ENCODE measurements at regions not wholly inside any gene's neighbourhood (a gene's known extent, or its start where the extent isn't known, plus 50 kb on each side); places are given as distances from the start of the nearest gene placed in this dataset.
"Not testable (repeated sequence)": the region's sequence is repeated elsewhere in the genome, so short reads cannot be mapped to it uniquely, and the experiment has no call there.

- not testable (repeated sequence) for DNase-seq (ENCODE audit: low read depth in 2 of 2)
Measured at GRCh38 chr3:152151877-152152765, 116.6 kb upstream of the MBNL1 start.

GRCh38 chr3:152153115-152153514 is 115.6 kb upstream of the MBNL1 start:
- DNase-seq (ENCODE audit: low read depth in 2 of 2) = not testable (repeated sequence)

DNA sequence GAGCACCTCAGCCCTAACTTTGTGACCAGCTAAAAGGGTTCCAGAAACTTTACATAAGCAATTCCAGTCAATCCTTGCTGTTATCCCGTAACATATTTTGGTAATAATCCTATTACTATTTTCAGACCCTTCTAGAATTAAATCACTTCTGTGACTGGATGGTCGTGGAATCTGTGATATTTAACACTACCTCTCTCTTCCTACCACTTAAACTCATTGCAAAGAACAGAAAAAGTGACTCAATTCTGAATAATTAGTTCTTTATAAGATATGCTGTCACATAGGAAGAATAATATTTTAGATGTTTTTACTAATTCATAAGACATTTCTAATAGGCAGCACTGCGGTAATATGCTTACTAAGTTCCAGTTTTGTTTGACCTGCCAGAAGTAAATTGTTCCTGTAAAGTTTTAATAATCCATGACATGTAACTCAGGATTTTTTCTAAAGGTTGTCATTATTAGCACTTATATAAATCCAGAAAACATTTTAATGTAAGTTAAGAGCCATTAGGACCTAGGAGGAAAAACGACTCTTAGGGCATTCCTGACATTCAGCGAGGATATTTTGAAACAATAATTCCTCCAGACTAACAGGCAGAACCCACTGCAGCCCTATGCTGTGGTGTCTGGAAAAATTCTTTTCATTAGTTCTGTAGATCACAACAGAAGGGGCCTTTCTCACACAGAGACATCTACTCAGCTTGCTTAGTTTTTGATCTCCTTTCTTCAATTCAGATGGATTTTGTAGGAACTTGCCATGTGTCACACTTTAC is 113.3 kb upstream of the MBNL1 start:
- no peak for DNase-seq (ENCODE audit: low read depth in 2 of 2)

GRCh38 chr3:152156880-152157279 is 111.8 kb upstream of the MBNL1 start:
- no peak for DNase-seq (ENCODE audit: low read depth in 2 of 2)

DNA sequence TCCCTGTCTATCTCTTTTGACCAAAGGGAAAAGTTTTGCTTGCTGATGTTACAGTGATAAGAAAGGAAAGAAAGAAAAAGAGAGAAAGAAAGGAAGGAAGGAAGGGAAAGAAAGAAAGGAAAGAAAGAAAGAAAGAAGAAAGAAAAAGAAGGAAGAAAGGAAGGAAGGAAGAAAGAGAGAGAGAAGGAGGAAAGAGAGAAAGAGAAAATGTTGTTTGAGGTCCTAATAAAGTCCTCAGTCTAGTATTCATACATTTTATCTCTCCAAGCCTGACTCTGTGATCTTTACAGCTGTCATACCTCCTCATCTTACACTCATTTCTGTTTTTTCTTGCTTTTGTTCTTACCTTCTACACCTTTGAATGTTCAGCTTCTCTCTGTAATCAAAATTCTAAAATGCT is 111.4 kb upstream of the MBNL1 start:
- DNase-seq (ENCODE audit: low read depth in 2 of 2) = no peak

- DNase-seq (ENCODE audit: low read depth in 2 of 2) = no peak
Measured at GRCh38 chr3:152159328-152159727, 109.4 kb upstream of the MBNL1 start.

DNA sequence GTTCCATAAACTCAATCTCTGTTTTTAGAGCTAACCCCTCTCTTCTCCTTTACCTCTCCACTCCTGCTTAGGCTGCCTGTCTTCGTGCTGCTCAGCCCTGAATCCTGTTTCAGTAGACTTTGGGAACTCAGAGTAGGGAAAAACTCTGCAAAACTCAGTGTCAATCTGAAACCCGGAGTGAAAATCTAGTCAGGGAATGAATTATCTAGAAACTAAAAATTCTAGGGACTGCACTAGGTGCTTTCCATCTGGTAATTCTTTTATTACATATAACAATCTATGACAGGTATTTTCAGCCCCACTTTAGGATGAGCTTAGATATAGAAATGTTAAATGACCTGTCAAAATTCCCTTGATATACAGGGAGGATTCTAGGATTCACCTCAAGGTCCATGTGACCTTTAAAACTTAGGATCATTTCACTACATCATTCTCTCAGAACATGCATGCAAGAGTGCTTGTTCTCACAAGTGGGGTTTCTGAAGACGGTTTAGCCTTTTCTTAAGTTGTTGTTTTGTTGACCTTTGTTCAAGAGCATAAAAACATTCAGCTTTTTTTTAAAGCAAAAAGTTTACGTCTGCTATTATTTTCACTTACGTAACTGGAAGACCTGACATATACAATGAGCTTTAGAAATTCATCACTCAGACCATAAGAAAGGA is 108.2 kb upstream of the MBNL1 start:
- no peak for DNase-seq (ENCODE audit: low read depth in 2 of 2)

DNA sequence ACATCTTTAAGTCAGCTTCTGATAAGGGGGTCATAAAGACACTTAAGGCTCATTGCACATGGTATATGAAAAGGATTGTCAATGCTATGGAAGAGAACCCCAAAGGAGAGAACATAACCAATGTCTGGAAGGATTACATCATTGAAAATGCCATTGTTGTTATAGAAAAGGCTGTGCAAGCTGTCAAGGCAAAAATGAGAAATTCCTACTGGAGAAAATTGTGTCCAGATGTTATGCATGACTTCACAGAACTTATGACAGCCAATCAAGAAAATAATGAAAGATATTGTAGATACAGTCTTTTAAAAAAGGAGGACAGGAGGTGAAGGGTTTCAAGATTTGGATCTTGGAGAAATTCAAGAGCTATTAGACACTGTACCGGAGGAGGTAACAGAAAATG is 96.3 kb upstream of the MBNL1 start:
- DNase-seq (ENCODE audit: low read depth in 2 of 2) = no peak

GRCh38 chr3:152173627-152174026 is 95.1 kb upstream of the MBNL1 start:
- no peak for DNase-seq (ENCODE audit: low read depth in 2 of 2)

DNA sequence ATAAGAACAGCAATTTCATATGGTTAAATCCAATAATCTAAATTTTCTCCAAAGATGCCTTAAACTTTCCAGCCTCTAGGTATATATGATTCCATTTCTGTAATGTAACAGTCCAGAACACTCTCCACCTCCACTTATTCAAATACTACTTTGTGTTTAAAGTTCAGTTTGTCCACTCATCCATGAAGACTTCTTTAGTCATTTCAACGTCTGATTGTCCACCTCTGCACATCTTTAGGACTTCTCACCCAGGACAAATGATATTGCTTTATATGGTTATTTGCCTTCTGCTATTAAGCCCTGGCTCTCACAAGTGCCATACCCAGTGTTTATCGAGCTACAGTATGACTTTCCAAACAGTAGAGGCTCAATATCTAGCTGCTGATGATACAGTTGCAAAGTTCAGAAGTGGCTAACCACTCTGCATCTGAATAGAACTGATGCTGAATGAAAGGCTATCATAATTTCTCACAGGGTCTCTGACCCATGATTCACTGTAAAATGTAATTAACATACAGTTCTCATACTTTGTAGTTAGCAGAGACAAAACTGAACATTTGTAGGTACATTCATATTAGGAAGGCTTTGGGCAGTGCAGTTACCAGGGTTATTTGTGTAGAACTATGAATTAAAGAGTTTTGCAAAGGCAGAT is 93.7 kb upstream of the MBNL1 start:
- no peak for DNase-seq (ENCODE audit: low read depth in 2 of 2)

GRCh38 chr3:152175528-152175889 is 93.2 kb upstream of the MBNL1 start:
- no peak for DNase-seq (ENCODE audit: low read depth in 2 of 2)

DNA sequence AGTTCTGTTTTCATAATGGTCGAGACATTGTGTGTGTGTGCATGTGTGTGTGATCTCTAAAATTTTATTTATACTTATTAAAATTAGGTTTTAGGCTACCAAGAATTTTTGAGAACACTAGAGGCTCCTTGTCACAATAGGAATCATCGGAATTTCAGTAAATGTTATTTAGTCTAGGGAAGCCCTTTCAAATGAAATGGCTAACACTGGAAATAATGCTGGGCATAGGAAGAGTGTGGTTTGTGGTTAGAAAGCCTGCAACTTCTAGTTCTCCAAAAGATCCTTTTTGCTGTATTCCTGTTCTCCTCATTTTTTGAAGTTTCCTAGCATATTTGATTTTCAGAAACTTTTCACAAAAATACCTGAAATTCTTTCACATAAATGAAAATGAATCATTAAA is 92.5 kb upstream of the MBNL1 start:
- no peak for DNase-seq (ENCODE audit: low read depth in 2 of 2)

DNA sequence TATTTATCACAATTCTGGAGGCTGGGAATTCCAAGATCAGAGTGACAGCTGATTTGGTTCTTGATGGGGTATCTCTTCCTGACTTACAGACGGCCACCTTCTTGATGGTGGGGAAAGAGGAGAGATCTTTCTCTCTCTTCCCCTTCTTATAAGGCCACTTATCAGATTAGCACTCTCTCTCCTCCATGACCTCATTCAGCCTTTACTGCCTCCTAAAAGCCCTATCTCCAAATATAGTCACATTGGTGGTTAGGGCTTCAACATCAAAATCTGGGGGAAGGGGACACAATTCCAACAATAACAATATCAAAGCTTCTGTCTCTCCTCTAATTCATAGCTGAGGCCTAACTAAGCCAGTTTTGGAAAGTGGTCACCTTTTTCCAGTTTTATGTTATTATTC is 91.7 kb upstream of the MBNL1 start:
- DNase-seq (ENCODE audit: low read depth in 2 of 2) = no peak

DNA sequence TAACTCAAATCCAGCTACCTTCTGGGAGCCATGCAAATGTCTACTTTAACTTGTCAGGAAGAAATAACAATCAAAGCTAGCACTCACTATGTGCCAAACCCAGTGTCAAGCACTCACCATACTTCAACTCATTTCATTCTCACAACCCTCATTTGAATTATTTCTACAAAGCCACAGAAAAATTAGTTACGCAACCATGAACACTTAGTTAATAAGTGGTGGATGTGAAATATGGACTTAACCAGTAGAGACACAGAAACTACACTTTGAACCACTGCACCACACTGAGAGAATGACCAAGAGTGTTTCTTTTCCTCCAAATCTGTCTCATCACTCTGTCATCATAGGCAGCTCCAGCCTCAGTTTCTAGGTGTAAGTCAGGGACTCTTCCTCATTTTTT is 91.0 kb upstream of the MBNL1 start:
- DNase-seq (ENCODE audit: low read depth in 2 of 2) = no peak

DNA sequence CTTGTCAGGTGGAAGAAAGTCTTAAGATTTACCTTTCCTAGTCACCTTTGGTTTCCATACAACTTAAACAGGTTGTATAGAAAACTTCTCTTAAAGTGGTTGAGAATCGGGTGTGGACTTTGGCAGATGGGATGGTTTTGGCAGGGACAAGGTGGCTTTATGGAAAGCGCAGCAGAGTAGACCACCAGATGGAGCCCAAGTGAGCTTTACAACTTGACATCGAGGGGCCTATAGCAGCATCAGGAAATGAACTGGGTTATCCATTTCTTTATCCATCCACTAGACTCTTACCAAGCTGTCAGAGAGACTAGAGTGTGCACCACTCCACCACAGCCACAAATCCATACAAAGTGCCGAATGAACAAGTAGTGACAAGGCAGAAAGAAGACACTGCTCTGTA is 85.3 kb upstream of the MBNL1 start:
- DNase-seq (ENCODE audit: low read depth in 2 of 2) = peak; percentile 29 to 36

DNA sequence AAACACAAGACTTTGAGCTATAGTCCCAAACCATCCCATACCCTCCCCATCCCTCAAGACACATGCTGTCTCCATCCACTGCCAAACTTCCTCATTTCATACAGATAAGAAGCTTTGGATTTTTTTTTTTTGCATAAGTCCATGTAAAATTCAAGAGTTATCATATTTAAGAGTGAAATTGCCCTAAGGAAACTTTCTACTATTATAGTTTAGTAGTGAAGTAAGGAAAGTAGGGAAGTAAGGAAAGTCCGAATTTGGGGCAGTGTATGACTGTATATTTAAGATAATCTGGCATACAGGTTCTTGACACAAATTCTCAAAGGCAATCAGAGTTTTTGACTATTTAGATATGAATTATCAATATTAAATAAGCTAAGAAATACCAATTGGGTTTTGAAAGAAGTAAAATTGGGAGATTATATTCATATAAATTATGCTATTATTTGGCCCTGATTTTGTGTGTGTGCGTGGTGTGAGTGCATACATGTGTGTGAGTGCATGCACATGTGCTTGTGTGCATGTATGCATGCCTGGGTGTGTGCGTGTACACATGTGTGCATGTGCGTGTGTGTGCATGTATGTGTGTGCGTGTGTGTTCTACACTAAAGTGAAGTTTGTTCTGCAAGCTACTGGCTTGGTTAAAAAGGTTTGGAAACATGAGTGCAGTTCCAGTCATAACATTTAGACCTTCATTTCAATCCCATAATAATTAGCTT is 83.6 kb upstream of the MBNL1 start:
- no peak for DNase-seq (ENCODE audit: low read depth in 2 of 2)

GRCh38 chr3:152185891-152186630 is 82.7 kb upstream of the MBNL1 start:
- no peak for DNase-seq (ENCODE audit: low read depth in 2 of 2)

DNA sequence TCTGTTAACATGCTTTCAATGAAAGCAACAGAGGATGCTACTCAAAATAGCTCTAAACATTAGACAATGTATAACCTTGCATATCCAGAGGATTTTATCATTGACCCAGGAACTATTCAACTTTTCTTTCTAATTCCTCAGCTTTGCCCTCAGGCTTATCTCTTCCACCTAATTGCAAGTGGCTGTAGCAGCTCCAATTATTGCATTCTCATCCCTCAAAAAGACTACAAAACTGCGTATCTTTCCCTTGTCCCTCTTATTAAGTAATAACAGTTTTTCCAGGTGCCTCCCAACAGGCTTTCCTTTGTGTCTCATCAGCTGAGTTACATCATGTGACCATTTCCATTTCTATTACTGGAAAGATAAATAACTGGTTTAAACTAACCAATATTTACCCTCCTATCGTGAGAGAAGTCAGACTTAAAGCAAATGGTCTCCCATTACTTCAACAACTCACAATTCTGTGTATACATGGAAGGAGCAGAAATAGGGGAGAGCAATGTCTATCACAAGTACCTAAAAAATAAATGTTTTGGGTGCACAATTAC is 78.0 kb upstream of the MBNL1 start:
- DNase-seq (ENCODE audit: low read depth in 2 of 2) = no peak

- DNase-seq (ENCODE audit: low read depth in 2 of 2) = no peak
Measured at GRCh38 chr3:152192050-152192449, 76.7 kb upstream of the MBNL1 start.

- DNase-seq (ENCODE audit: low read depth in 2 of 2) = no peak
Measured at GRCh38 chr3:152192936-152193672, 75.6 kb upstream of the MBNL1 start.

Data from activated CD4-positive, alpha-beta T cell treated with anti-CD3 and anti-CD28 coated beads for 24 hours (primary cell).